ENCODE measurements at regions not wholly inside any gene's neighbourhood (a gene's known extent, or its start where the extent isn't known, plus 50 kb on each side); places are given as distances from the start of the nearest gene placed in this dataset.
"Not testable (repeated sequence)": the region's sequence is repeated elsewhere in the genome, so short reads cannot be mapped to it uniquely, and the experiment has no call there.

- in situ Hi-C loops (cut with HindIII; ENCODE audit: low sequenced_read_pairs), result no loop called here
- DNase-seq (ENCODE audit: low spot score), result no peak
These were observed 476.9 kb downstream of the SLC6A15 start for GRCh38 chr12:84435682-84436081.

- in situ Hi-C loops (cut with HindIII; ENCODE audit: low sequenced_read_pairs), result no loop called here
- no peak for DNase-seq (ENCODE audit: low spot score)
These were observed 490.3 kb downstream of the SLC6A15 start for GRCh38 chr12:84422340-84422739.

GRCh38 chr12:84421103-84421502, 491.5 kb downstream of the SLC6A15 start:
- DNase-seq (ENCODE audit: low spot score), result no peak
- in situ Hi-C loops (cut with HindIII; ENCODE audit: low sequenced_read_pairs), result no loop called here

DNA sequence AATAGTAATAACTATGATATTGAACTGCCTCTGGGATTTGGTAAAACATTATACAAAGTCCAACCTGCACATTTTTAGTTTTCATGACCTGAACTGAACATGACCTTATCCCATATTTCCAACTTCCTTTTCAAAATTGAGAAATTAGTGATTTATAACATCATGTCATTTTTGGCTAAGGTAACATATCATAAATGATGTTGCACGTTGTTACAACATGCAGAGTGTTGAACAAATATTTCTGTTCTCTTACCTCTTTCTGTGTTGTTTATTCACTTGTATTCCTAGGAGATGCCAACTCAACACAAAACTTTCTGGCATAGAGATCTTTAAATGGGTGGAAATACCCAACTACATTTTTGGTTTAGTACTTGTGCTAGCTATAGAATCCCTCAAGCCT, 496.0 kb downstream of the SLC6A15 start:
- no peak for DNase-seq (ENCODE audit: low spot score)
- in situ Hi-C loops (cut with HindIII; ENCODE audit: low sequenced_read_pairs), result no loop called here

- no peak for DNase-seq (ENCODE audit: low spot score)
- in situ Hi-C loops (cut with HindIII; ENCODE audit: low sequenced_read_pairs), result no loop called here
These were observed 496.7 kb downstream of the SLC6A15 start for GRCh38 chr12:84415946-84416345.

GRCh38 chr12:84413656-84414055, 498.9 kb downstream of the SLC6A15 start:
- in situ Hi-C loops (cut with HindIII; ENCODE audit: low sequenced_read_pairs), result no loop called here
- DNase-seq (ENCODE audit: low spot score), result no peak

DNA sequence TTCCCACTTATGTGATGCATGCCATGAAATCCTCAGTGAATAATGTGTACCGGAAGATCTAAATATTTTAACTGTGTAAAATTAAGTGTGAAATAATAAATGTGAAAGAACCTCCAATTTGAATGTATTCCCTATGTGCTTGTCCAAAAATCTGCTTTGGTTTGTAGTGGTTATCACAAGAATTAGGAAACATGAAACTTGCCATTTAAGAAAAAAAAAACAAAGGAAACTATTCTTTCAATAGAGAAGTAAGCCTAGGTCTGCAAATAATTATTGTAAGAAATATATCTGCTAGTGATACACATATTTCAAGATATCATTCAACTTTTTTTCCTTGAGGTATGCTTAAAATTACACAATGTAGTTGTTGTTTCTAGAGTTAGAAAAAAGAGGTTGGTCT, 500.4 kb downstream of the SLC6A15 start:
- no peak for DNase-seq (ENCODE audit: low spot score)
- in situ Hi-C loops (cut with HindIII; ENCODE audit: low sequenced_read_pairs), result no loop called here

DNA sequence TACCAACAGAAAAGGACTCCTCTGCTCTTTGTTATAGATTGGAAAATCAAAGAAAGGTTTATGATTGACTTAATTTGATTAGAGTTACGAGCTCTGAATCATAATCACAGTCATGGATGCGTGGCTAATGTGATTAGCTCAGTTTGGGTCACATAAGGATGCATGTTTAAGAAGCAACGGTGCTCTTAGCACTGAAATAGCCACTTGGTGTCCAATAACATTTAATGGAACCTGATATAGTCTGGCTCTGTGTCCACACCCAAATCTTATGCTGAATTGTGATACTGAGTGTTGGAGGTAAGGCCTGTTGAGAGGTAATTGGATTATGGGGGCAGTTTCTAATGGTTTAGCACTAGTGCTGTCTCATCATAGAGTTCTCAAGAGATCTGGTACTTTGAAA, 501.6 kb downstream of the SLC6A15 start:
- in situ Hi-C loops (cut with HindIII; ENCODE audit: low sequenced_read_pairs), result no loop called here

DNA sequence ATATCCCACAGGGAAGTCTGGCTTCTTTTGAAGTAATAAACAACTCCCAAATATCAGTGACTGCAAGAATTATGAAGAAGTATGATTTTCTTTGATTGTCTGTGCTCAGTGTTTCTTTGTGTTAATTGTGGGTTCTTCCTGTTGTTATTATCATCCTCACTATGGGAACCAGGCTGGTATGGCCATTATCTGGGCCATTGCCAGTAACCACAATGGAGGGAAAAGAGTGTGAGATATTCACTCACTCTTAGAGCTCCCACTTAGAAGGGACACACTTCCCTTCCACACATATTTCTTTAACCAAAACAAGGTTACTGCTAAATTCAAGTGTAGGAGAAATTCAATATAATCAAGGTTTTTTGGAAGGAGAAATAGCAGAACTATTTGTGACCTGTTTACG, 503.7 kb downstream of the SLC6A15 start:
- in situ Hi-C loops (cut with HindIII; ENCODE audit: low sequenced_read_pairs), result no loop called here
- no peak for DNase-seq (ENCODE audit: low spot score)

More for the DNA sequence above, 501.6 kb downstream of the SLC6A15 start:
- no peak for DNase-seq (ENCODE audit: low spot score)

DNA sequence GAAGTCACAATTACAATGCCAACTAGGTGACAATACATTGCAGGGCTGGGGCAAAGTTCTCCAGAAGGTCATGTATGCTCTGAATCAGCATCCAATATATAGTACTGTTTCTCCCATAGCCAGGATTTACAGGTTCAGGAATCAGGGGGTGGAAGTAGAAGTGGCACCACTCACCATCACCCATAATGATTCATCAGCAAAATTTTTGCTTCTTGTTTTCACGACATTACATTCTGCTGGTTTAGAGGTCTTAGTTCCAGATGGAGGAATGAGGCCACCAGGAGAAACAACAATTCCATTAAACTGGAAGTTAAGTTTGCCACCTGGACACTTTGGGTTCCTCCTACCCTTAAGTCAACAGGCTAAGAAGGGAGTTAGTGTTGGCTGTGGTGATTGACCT, 505.9 kb downstream of the SLC6A15 start:
- DNase-seq (ENCODE audit: low spot score); in situ Hi-C loops (cut with HindIII; ENCODE audit: low sequenced_read_pairs): not testable (repeated sequence)

- no peak for DNase-seq (ENCODE audit: low spot score)
- in situ Hi-C loops (cut with HindIII; ENCODE audit: low sequenced_read_pairs), result no loop called here
These were observed 514.8 kb downstream of the SLC6A15 start for GRCh38 chr12:84397846-84398245.

GRCh38 chr12:84397263-84397662, 515.3 kb downstream of the SLC6A15 start:
- in situ Hi-C loops (cut with HindIII; ENCODE audit: low sequenced_read_pairs), result no loop called here
- no peak for DNase-seq (ENCODE audit: low spot score)

DNA sequence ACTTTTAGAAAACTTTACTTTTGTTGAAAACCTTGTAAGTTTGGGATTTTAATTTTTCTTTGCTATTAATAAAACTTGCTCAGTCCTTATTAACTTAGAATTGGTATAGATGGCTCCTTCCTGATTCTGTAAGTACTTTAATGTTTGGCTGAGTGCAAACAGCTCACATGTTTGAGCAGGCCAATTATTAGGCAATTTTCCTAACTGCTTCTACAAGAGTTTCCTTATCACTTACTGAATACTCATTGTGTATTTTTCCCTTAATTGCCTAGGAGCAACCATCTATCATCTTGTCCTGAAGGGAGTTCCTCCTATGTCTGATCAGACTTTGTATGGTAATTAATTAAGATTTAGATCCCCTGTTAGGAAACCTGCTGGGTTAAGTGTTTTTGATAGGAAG, 521.4 kb downstream of the SLC6A15 start:
- DNase-seq (ENCODE audit: low spot score); in situ Hi-C loops (cut with HindIII; ENCODE audit: low sequenced_read_pairs): not testable (repeated sequence)

DNA sequence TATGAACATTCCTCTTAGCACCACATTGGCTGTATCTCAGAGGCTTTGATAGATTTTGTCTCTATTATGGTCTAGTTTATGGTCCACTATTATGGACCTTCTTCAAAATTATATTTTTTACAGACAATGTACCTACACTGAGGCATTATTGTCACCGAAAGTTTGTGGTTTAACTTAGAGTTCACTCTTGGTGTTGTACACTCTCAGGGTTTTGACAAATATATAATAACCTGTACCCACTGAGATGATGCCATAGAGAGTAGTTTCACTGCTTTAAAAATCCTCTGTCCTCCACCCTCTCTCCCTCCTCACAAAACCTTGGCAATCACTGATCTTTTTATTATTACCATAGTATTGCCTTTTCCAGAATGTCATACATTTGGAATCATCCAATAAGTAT, 528.2 kb downstream of the SLC6A15 start:
- in situ Hi-C loops (cut with HindIII; ENCODE audit: low sequenced_read_pairs), result no loop called here
- DNase-seq (ENCODE audit: low spot score), result no peak

- in situ Hi-C loops (cut with HindIII; ENCODE audit: low sequenced_read_pairs), result not testable (repeated sequence)
These were observed 530.1 kb downstream of the SLC6A15 start for GRCh38 chr12:84382486-84382885.

GRCh38 chr12:84376320-84376719, 536.3 kb downstream of the SLC6A15 start:
- in situ Hi-C loops (cut with HindIII; ENCODE audit: low sequenced_read_pairs), result no loop called here
- no peak for DNase-seq (ENCODE audit: low spot score)

More at GRCh38 chr12:84382486-84382885, 530.1 kb downstream of the SLC6A15 start:
- not testable (repeated sequence) for DNase-seq (ENCODE audit: low spot score)

DNA sequence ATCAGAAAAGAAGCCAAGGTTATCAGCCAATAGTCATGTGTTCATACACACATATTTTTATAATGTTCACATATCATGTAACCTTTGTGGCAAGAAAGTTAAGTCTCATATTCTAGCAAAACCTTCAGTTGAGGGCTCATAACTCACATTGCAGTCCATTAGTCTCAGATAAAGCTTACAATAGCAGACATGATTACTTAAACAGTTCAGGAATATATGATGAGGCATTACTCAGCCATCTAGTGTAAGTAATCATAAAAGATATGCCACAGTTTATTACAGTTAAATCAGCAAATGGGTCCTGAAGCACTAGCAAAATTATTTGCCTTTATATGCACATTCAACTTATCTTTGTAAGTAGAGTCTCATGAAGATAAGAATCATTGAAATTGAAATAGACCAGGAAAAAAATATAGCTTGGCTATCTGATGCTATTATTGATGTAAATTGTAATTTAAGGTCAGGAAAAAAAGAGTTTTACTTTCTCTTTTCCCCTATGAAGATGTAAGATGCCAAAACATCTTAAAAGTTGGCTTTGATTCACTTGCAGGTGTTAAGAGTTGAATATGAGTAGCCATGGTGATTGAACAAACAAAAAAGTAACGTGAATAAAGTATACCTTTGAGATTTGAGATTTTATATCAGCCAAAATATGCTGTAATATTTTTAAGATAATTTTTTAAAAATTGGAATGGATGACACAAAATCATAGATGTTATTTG, 537.0 kb downstream of the SLC6A15 start:
- in situ Hi-C loops (cut with HindIII; ENCODE audit: low sequenced_read_pairs), result no loop called here
- no peak for DNase-seq (ENCODE audit: low spot score)

- DNase-seq (ENCODE audit: low spot score), result no peak
- in situ Hi-C loops (cut with HindIII; ENCODE audit: low sequenced_read_pairs), result no loop called here
These were observed 550.1 kb downstream of the SLC6A15 start for GRCh38 chr12:84362552-84362897.

GRCh38 chr12:84361651-84362551, 550.7 kb downstream of the SLC6A15 start:
- in situ Hi-C loops (cut with HindIII; ENCODE audit: low sequenced_read_pairs), result no loop called here
- no peak for DNase-seq (ENCODE audit: low spot score)

DNA sequence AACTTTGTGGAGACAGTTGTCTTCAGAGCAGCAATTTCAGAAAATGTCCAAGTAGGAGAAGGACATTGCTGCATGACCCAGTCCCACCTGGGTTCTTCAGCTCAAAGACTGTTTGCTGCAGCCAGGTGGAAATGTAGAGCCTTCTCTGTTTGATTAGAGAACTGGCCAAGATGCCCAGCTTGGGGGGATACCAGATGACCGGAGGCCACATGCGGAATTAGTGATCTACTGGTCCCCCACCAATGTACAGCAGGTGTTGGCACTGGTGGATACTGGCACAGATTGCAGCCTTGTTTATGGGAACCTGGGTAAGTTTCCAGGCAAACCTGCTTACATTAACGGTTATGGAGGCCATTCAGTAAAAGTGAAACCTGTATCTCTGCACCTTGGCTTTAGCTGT, 555.3 kb downstream of the SLC6A15 start:
- DNase-seq (ENCODE audit: low spot score), result no peak
- in situ Hi-C loops (cut with HindIII; ENCODE audit: low sequenced_read_pairs), result no loop called here

DNA sequence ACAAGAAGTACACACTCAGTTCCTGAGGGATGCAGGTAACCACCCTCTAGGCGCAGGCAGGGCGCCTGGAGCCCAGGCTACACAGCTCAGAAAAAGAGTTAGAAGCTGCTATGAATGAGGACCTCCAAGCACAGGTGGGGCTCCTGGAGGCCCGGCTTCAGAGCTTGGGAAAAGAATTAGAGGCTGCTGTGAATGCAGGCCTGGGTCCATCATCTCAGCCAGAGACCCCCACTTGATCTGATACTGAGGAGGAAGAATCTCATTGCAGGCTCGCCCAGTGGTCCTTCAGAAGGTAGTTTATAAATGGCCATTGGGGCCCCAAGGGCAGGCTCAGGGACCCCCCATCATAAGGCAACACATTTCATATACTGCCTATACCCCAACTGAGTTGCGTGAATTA, 556.4 kb downstream of the SLC6A15 start:
- no peak for DNase-seq (ENCODE audit: low spot score)
- in situ Hi-C loops (cut with HindIII; ENCODE audit: low sequenced_read_pairs), result no loop called here

All from G401 (cell line).